HG02623 (cell line): ENCODE measurements at regions not wholly inside any gene's neighbourhood (a gene's known extent, or its start where the extent isn't known, plus 50 kb on each side); places are given as distances from the start of the nearest gene placed in this dataset.
"Not testable (repeated sequence)": the region's sequence is repeated elsewhere in the genome, so short reads cannot be mapped to it uniquely, and the experiment has no call there.

ENCODE experiments used
- ATAC-seq: cut with Tn5 transposase; IDR thresholded peaks from one replicate; pipeline ENCODE4 v1.9.1; 2021; ENCODE audit warnings: moderate library complexity; ENCODE audit not compliant: unreplicated experiment

GRCh38 chr2:131636704-131637308, 109.1 kb downstream of the CCDC74A start:
- not testable (repeated sequence) for ATAC-seq

GRCh38 chr2:131639001-131639620, 111.4 kb downstream of the CCDC74A start:
- ATAC-seq: not testable (repeated sequence)

GRCh38 chr2:131641414-131642206, 113.9 kb downstream of the CCDC74A start:
- ATAC-seq: no peak

- not testable (repeated sequence) for ATAC-seq
Observed at GRCh38 chr2:131643180-131643579, 115.5 kb downstream of the CCDC74A start.

GRCh38 chr2:131645177-131645765, 117.6 kb downstream of the CCDC74A start:
- ATAC-seq: no peak

- not testable (repeated sequence) for ATAC-seq
Observed at GRCh38 chr2:131646220-131646619, 118.5 kb downstream of the CCDC74A start.

- no peak for ATAC-seq
Observed at GRCh38 chr2:131646669-131647297, 119.1 kb downstream of the CCDC74A start.

GRCh38 chr2:131648565-131648964, 120.9 kb downstream of the CCDC74A start:
- not testable (repeated sequence) for ATAC-seq

GRCh38 chr2:131652246-131652645, 124.6 kb downstream of the CCDC74A start:
- ATAC-seq: not testable (repeated sequence)

- not testable (repeated sequence) for ATAC-seq
Observed at GRCh38 chr2:131654107-131654506, 126.4 kb downstream of the CCDC74A start.

GRCh38 chr2:131656816-131657633, 129.3 kb downstream of the CCDC74A start:
- ATAC-seq: no peak

GRCh38 chr2:131657895-131658768, 130.4 kb downstream of the CCDC74A start:
- no peak for ATAC-seq

GRCh38 chr2:131658769-131659131, 131.1 kb downstream of the CCDC74A start:
- ATAC-seq: no peak

GRCh38 chr2:131659168-131659572, 131.5 kb downstream of the CCDC74A start:
- ATAC-seq: no peak

- ATAC-seq: not testable (repeated sequence)
Observed at GRCh38 chr2:131661101-131661782, 133.6 kb downstream of the CCDC74A start.

- not testable (repeated sequence) for ATAC-seq
Observed at GRCh38 chr2:131661884-131662535, 134.3 kb downstream of the CCDC74A start.

- not testable (repeated sequence) for ATAC-seq
Observed at GRCh38 chr2:131663501-131663900, 135.8 kb downstream of the CCDC74A start.

GRCh38 chr2:131665716-131666115, 138.0 kb downstream of the CCDC74A start:
- ATAC-seq: not testable (repeated sequence)
